ENCODE measurements at regions not wholly inside any gene's neighbourhood (a gene's known extent, or its start where the extent isn't known, plus 50 kb on each side); places are given as distances from the start of the nearest gene placed in this dataset.

- TF ChIP-seq EZH2phosphoT487 (IDR thresholded peaks at IDR 0.05; ENCODE audit: insufficient read depth, low read depth) (no peak), EZH2 (IDR thresholded peaks at IDR 0.05; ENCODE audit: insufficient read depth, poor library complexity, severe bottlenecking) (no peak)
Measured at GRCh38 chr4:30073011-30073710, 647.0 kb upstream of the PCDH7 start.
